H9 (cell line): ENCODE measurements at regions not wholly inside any gene's neighbourhood (a gene's known extent, or its start where the extent isn't known, plus 50 kb on each side); places are given as distances from the start of the nearest gene placed in this dataset.

ENCODE experiments used
- DNase-seq: peaks from one replicate; pipeline ENCODE4 v3.0.0-alpha.2; 2017
- H2AFZ ChIP-seq: one replicate; pipeline ENCODE4 v1.6.1; 2013; ENCODE audit warnings: mild to moderate bottlenecking, low read length, control low read depth, moderate library complexity
- H2AK5ac ChIP-seq: 2 replicates; pipeline ENCODE4 v1.6.1; 2013; ENCODE audit warnings: low read length, control low read depth, mixed read lengths; ENCODE audit not compliant: insufficient read length
- H2BK120ac ChIP-seq: one replicate; pipeline ENCODE4 v1.6.1; 2013; ENCODE audit warnings: low read depth, mild to moderate bottlenecking, low read length, control low read depth, inconsistent platforms; ENCODE audit not compliant: poor library complexity, severe bottlenecking
- H2BK12ac ChIP-seq: 2 replicates; pipeline ENCODE4 v1.6.1; 2013; ENCODE audit warnings: low read length, control low read depth, mixed read lengths, low read depth; ENCODE audit not compliant: insufficient read length
- H2BK15ac ChIP-seq: 2 replicates; pipeline ENCODE4 v1.6.1; 2013; ENCODE audit warnings: low read depth, low read length, control low read depth
- H2BK20ac ChIP-seq: one replicate; pipeline ENCODE4 v1.6.1; 2013; ENCODE audit warnings: low read depth, mild to moderate bottlenecking, low read length, control low read depth, inconsistent platforms; ENCODE audit not compliant: poor library complexity, severe bottlenecking
- H2BK5ac ChIP-seq: 2 replicates; pipeline ENCODE4 v1.6.1; 2013; ENCODE audit warnings: low read length, control low read depth, mixed read lengths; ENCODE audit not compliant: insufficient read length
- H3K14ac ChIP-seq: 2 replicates; pipeline ENCODE4 v1.6.1; 2013; ENCODE audit warnings: low read length, control low read depth; ENCODE audit not compliant: insufficient read depth
- H3K18ac ChIP-seq: 2 replicates; pipeline ENCODE4 v1.6.1; 2013; ENCODE audit warnings: low read depth, mild to moderate bottlenecking, mixed read lengths, low read length, control low read depth; ENCODE audit not compliant: insufficient read length
- H3K23ac ChIP-seq: 2 replicates; pipeline ENCODE4 v1.6.1; 2013; ENCODE audit warnings: low read length, control low read depth, mixed read lengths, low read depth; ENCODE audit not compliant: insufficient read length
- H3K23me2 ChIP-seq: 2 replicates; pipeline ENCODE4 v1.6.1; 2013; ENCODE audit warnings: low read depth, mild to moderate bottlenecking, mixed read lengths, low read length, control low read depth; ENCODE audit not compliant: insufficient read length, poor library complexity, severe bottlenecking
- H3K27ac ChIP-seq: 2 replicates; pipeline ENCODE4 v1.5.1; 2013; ENCODE audit warnings: low read length, control low read depth, mixed read lengths, low read depth; ENCODE audit not compliant: insufficient read length
- H3K27me3 ChIP-seq: 2 replicates; pipeline ENCODE4 v1.6.1; 2013; ENCODE audit warnings: low read length, control low read depth, inconsistent platforms; ENCODE audit not compliant: insufficient read depth
- H3K4ac ChIP-seq: 2 replicates; pipeline ENCODE4 v1.6.1; 2013; ENCODE audit warnings: low read depth, mild to moderate bottlenecking, control low read depth, inconsistent platforms, low read length, moderate library complexity
- H3K4me1 ChIP-seq: 2 replicates; pipeline ENCODE4 v1.6.1; 2013; ENCODE audit warnings: low read length, control low read depth, inconsistent platforms; ENCODE audit not compliant: insufficient read depth
- H3K4me2 ChIP-seq: 2 replicates; pipeline ENCODE4 v1.6.1; 2013; ENCODE audit warnings: low read length, control low read depth, mixed read lengths; ENCODE audit not compliant: insufficient read length, insufficient read depth
- H3K56ac ChIP-seq: 2 replicates; pipeline ENCODE4 v1.6.1; 2013; ENCODE audit warnings: low read depth, mild to moderate bottlenecking, mixed read lengths, low read length, control low read depth; ENCODE audit not compliant: insufficient read length
- H3K79me1 ChIP-seq: 2 replicates; pipeline ENCODE4 v1.6.1; 2013; ENCODE audit warnings: low read depth, mild to moderate bottlenecking, moderate library complexity, low read length, control low read depth, inconsistent platforms; ENCODE audit not compliant: insufficient read depth, poor library complexity, severe bottlenecking
- H3K79me2 ChIP-seq: 2 replicates; pipeline ENCODE4 v1.6.1; 2013; ENCODE audit warnings: low read length, control low read depth, inconsistent platforms; ENCODE audit not compliant: insufficient read depth
- H3K9ac ChIP-seq: 2 replicates; pipeline ENCODE4 v1.6.1; 2013; ENCODE audit warnings: low read length, control low read depth, mixed read lengths; ENCODE audit not compliant: insufficient read length; ENCODE audit errors: extremely low read depth
- H3K9me3 ChIP-seq: one replicate; pipeline ENCODE4 v1.6.1; 2013; ENCODE audit warnings: low read depth, low read length, inconsistent platforms; ENCODE audit not compliant: control insufficient read depth
- H3T11ph ChIP-seq: one replicate; pipeline ENCODE4 v1.6.1; 2013; ENCODE audit warnings: mild to moderate bottlenecking, low read length, control low read depth, inconsistent platforms
- H4K20me1 ChIP-seq: one replicate; pipeline ENCODE4 v1.6.1; 2013; ENCODE audit not compliant: control insufficient read depth, insufficient read length, insufficient read depth
- H4K5ac ChIP-seq: 2 replicates; pipeline ENCODE4 v1.6.1; 2013; ENCODE audit warnings: low read depth, mild to moderate bottlenecking, mixed read lengths, low read length, control low read depth; ENCODE audit not compliant: insufficient read length
- H4K8ac ChIP-seq: replicated peaks from 2 replicates; pipeline ENCODE4 v1.6.1; 2013; ENCODE audit warnings: low read length, control low read depth, mixed read lengths, low read depth; ENCODE audit not compliant: insufficient read length
- H4K91ac ChIP-seq: 2 replicates; pipeline ENCODE4 v1.6.1; 2013; ENCODE audit warnings: low read depth, mild to moderate bottlenecking, moderate library complexity, mixed read lengths, low read length, control low read depth; ENCODE audit not compliant: insufficient read length
- H3K27ac Mint-ChIP-seq, 3 experiments: 2 replicates in 2 of 3; 3 replicates in 1 of 3; pipeline ENCODE4 v1.8.0; 2020 to 2021; ENCODE audit warnings: mixed read lengths in 3 of 3, mild to moderate bottlenecking in 1 of 3, moderate library complexity in 1 of 3
- H3K27me3 Mint-ChIP-seq: 2 replicates; pipeline ENCODE4 v1.8.0; 2021; ENCODE audit warnings: low read depth, mild to moderate bottlenecking, moderate library complexity, mixed read lengths
- H3K36me3 Mint-ChIP-seq, 3 experiments: 2 replicates in 2 of 3; 3 replicates in 1 of 3; pipeline ENCODE4 v1.8.0; 2020 to 2021; ENCODE audit warnings: low read depth in 3 of 3, mixed read lengths in 3 of 3; ENCODE audit not compliant: insufficient read depth in 1 of 3
- H3K4me1 Mint-ChIP-seq, 2 experiments: 2 replicates each; pipeline ENCODE4 v1.8.0; 2020; ENCODE audit warnings: mixed read lengths in 2 of 2
- H3K4me3 Mint-ChIP-seq, 2 experiments: 2 replicates in 1 of 2; 3 replicates in 1 of 2; pipeline ENCODE4 v1.8.0; 2020 to 2021; ENCODE audit warnings: mild to moderate bottlenecking in 2 of 2, mixed read lengths in 2 of 2, moderate library complexity in 1 of 2
- H3K9me3 Mint-ChIP-seq, 2 experiments: 2 replicates in 1 of 2; 3 replicates in 1 of 2; pipeline ENCODE4 v1.8.0; 2020; ENCODE audit warnings: mild to moderate bottlenecking in 2 of 2, mixed read lengths in 2 of 2, moderate library complexity in 1 of 2
- CTCF ChIP-seq: fragments of 200-600 bp; sonication (generic); conservative IDR thresholded peaks from 3 replicates; pipeline ENCODE4 v1.8.0; 2021; ENCODE audit warnings: antibody characterized with exemption, mild to moderate bottlenecking
- WGBS: extraction: QIAGEN DNeasy Blood & Tissue Kit; methylation state at CpG from one replicate; pipeline ENCODE4 v1.1.7; 2013; ENCODE audit warnings: missing lambda C conversion rate, low lambda C conversion rate, mixed read lengths; ENCODE audit not compliant: insufficient read length; ENCODE audit errors: extremely low coverage; 5-methylcytosine and 5-hydroxymethylcytosine counted together

GRCh38 chr18:68611311-68611710 lies 103.6 kb downstream of the TMX3 start:
- Histone ChIP-seq H3K56ac (no peak overlapping the region), H3T11ph (no peak overlapping the region), H3K23me2 (no peaks in the 10 kb centered on the region), H2BK20ac (no peak overlapping the region), H3K79me2 (no peaks in the 10 kb centered on the region), H3K9ac (no peak overlapping the region), H3K4me1 (no peaks in the 10 kb centered on the region), H4K91ac (no peak overlapping the region), H4K20me1 (no peaks in the 10 kb centered on the region), H2AK5ac (no peak overlapping the region), H2BK120ac (no peak overlapping the region), H3K27ac (no peak overlapping the region), H3K23ac (no peak overlapping the region), H2AFZ (no peak overlapping the region), H2BK12ac (no peak overlapping the region), H4K5ac (no peak overlapping the region), H3K4me2 (no peak overlapping the region), H4K8ac (no peak overlapping the region), H3K27me3 (no peaks in the 10 kb centered on the region), H2BK5ac (no peak overlapping the region), H3K79me1 (no peaks in the 10 kb centered on the region), H3K9me3 (no peaks in the 10 kb centered on the region), H2BK15ac (no peak overlapping the region), H3K18ac (no peak overlapping the region), H3K4ac (no peak overlapping the region), H3K14ac (no peak overlapping the region)
- TF ChIP-seq CTCF = no peak
- Mint-ChIP-seq H3K27ac (no peak overlapping the region), H3K36me3 (no peaks in the 10 kb centered on the region), H3K4me1 (0 out of 4 replicates have a peak, but pooled peaks cover 0 to 3% of the 10 kb centered on the region in 2 experiments), H3K27me3 (no peaks in the 10 kb centered on the region), H3K9me3 (no peaks in the 10 kb centered on the region; a peak in 1 of 5 replicates), H3K4me3 (no peak overlapping the region)
- DNase-seq = no peak
- no CpG with 5 or more reads among the region's 4 CpGs for WGBS
